HG03442 (cell line): ENCODE measurements at regions not wholly inside any gene's neighbourhood (a gene's known extent, or its start where the extent isn't known, plus 50 kb on each side); places are given as distances from the start of the nearest gene placed in this dataset.

Experiments
- ATAC-seq: cut with Tn5 transposase; IDR thresholded peaks from one replicate; pipeline ENCODE4 v1.9.1; 2021; ENCODE audit warnings: mild to moderate bottlenecking, moderate library complexity; ENCODE audit not compliant: unreplicated experiment

GRCh38 chr2:9771101-9771449 is 72.2 kb upstream of the TAF1B start:
- ATAC-seq = no peak

DNA sequence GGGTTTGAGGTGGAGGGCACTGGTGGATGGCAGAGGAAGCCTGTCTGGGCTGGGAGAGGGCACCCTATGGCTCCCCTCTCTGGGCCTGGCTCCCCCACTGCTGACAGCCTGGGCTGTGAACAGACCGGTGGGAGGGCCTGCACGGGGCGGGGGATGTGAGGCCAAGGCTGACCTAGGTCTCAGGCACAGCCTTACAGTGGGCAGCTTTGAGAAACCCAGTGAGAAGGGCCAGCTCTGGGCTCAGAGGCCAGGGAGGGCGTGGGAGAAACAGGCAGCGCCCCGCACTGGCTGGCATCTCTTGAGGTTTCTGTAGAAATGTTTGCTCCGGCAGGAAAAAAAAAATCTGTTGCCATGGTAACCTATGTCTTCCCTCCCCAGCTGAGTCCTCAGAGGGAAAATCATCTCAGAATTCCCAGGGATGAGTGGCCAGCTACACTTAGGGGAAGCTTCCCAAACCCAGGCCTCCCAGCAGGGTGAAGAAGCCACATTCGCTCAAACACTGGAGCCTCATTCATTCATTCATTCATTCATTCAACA is 71.7 kb upstream of the TAF1B start:
- ATAC-seq = no peak

GRCh38 chr2:9772035-9772998 is 71.0 kb upstream of the TAF1B start:
- no peak for ATAC-seq

- no peak for ATAC-seq
These were observed 70.0 kb upstream of the TAF1B start for GRCh38 chr2:9772999-9773902.

DNA sequence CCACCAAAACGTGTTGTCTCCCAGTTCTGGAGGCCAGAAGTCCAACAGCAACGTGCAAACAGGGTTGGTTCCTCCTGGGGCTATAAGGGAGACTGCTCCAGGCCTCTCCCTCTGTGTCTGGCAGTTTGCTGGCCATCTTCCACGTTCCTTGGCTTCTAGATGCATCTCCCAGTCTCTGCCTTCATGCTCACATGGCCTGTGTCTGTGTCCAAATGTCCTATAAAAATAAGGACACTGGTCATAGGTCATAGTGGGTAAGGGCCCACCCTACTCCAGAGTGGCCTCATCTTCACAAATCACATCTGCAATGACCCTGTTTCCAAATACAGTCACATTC is 69.4 kb upstream of the TAF1B start:
- ATAC-seq = no peak

DNA sequence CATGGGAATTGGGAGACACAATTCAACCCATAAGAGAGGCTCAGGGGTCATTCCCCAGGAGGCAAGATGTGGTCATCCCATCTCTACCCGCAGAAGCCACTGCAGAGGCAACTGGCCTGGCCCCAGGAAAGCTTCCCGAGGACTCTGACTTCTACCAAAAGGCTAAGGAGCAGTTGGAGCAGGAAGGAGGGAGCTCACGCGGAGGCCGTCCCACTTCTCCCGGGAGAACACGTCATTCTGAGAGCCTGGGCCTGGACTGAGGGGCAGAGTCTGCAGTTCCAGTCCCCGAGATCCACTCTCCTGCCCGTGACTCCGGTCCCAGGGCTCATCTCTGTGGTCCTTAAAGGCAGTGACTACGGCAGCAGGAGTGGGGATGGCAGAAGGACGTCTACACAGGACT is 69.0 kb upstream of the TAF1B start:
- ATAC-seq = no peak

DNA sequence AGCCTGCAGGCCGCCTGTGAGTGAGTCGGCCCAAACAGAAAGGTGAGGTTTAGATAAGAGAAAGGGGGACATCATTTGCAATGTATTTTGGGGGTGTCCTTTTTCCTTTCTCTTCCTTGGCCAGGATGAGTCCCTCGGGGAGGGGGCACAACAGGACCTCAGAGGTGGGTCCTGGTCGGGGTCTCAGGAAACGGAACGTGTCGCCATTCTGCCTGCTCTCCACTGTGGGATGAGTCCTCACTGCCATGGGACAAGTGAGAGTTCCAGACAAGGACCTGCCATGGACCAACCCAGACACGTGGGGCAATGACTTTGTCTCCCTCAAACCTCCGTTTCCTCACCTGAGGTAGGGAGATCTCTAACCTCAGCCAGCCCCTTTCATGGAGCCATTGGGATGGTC is 67.9 kb upstream of the TAF1B start:
- ATAC-seq = no peak

GRCh38 chr2:9775999-9776712 is 67.1 kb upstream of the TAF1B start:
- no peak for ATAC-seq

GRCh38 chr2:9777081-9777480 is 66.2 kb upstream of the TAF1B start:
- ATAC-seq = no peak

DNA sequence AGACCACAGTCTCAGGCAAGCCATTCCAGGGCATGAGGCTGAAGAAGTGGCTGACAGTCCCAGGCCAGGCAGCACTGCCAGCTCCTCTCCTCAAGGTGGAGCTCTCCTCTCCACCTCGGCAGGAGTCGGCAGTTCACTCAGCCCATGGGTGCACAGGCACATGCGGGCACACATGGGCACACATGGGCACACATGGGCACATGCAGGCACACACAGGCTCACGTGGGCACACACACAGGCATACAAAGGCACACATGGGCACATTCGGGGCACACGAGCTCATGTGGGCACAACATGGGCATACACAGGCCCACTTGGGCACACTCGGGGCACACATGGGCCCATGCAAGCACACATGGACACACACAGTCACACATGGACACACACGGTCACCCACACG is 65.3 kb upstream of the TAF1B start:
- ATAC-seq = no peak

DNA sequence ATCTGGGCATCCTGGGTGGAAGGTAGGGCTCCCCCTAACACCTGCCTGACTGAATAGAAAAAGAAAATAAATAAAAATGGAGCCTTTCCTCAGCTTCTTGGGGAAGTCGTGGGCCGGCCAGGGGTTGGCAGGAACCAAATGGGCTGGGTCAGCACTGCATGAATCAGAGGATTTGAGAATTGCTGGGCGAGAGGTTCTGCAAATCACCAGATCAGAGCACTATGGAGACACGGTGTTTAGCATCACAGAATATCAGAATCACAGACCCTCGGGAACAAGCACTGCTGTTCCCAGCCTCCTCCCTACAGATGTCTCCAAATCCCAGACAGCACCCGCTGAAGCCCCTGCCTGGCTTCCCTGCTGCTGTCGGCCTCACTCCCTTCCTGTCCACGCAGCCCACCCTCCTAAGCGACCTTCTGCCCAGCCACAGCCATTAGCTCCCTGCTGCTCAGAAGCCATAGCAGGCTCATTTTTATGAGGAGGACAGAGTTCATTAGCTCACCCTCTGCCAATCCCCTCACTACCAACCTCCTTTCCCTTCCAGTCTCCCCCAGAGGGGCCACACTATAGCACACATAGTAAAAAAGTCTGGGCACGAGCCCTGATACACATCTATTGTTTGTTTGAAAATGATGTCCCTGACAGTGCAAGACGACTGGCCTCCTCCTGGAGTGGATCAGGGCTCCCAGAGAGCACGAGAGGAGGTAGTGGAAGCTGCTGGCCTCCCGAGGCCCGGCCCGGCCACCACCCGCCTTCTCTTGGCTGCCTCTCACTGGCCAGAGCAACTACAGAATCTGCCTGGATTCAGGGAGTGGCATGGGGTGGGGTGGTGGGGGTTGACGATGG is 64.6 kb upstream of the TAF1B start:
- no peak for ATAC-seq

DNA sequence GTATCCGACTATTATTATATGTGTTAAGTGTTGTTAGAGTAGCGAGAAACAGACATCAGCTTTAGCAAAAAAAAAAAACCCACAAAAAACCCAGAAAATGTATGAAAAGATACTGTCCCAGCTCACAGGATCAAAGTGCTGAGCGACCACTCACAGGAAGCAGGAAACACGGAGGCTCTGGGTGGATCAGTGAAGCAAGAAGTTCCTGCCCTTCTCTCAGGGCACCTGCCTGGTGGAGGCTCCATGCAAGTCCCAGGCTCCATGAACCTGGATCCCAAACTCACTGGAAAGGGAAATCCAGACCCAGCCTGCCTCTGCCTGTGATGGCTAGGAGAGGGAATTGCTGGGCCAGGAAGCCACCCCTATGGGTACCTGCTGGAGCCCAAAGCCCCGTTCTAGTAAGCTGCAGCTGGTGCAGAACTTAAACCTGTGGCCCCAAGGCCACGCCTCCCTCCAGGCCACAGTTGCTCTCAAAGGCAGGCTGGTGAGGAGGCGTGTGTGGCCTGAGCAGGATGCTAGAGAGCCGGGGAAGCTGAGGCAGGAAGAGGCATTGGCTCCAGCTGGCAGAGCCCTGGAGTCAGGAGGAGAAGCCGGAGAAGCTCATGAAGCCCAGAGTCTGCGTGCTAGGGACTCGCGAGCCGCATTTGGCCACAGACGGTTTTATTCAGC is 63.5 kb upstream of the TAF1B start:
- no peak for ATAC-seq

DNA sequence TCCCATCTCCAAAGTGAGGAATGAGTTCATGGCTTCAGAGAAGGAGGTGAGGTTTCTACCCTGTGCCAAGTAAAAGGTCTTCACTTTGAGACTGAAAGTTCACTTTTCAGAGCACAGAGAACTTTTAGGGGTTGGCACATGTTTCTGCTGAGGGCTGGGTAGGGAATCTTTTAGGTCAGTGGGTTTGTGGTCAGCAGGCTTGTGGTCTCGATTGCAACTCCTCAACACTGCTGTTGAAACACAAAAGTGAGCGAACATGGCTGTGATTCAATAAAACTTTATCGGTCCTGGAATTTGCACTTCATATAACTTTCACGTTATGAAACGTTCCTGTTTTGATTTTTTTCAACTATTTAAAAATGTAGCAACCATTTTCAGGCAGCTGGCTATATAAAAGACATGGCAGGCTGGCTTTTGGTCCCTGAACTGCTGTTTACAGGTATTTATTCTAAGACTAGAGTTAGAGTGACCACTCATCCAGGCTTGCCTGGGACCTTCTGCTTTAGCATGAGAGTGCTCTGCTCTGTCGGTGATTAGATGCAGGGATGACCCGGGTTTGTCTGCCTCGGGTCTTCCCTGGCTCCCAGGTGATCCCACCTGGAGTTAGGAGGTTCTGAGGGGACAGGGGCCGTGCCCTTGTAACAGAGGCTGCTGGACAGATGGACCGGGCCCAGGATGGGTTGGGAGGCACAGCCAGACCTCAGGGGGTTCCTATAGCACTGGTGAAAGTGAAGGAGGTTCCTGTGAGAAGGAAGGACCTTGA is 62.7 kb upstream of the TAF1B start:
- ATAC-seq = no peak

DNA sequence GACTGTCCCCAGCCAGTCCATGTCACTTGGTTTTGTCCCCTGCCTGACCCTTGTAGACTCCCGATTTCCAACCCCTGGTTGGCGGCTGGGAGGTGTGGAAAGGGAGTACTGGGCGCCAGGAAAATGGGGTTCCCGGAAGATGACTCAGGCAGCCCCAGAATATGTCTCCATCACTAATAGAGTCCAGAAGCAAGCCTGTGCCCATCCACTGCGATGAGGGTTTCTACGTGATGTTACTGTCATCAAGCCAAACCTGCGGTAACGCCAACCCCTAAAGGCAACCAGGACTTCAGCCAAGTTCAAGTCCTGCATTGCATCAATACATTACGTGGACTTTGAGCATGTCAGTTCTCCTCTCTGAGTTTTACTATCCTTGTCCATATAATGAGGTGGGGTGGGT is 62.0 kb upstream of the TAF1B start:
- ATAC-seq = no peak

DNA sequence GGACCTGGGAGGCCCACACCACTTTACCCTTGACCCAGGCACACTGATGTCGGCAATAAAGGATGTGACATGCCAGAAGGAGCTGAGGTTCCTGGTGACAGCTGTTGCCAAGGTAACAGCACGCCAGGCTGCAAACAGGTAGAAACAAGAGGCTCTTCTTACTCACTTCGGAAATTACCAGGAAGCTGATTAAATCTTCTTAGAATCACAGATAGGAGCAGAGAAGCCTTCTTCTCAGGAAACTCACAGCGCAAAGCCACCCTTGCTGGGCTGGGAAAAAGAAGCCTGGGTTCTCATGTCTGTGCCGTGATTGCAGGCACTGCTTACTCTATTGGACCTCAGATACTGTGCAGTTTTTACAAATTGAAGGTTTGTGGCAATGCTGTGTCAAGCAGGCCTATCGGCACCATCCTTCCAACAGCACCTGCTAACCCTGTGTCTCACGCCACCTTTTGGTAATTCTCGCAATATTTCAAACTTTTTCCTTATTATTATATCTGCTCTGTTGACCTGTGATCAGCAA is 61.0 kb upstream of the TAF1B start:
- ATAC-seq = no peak

DNA sequence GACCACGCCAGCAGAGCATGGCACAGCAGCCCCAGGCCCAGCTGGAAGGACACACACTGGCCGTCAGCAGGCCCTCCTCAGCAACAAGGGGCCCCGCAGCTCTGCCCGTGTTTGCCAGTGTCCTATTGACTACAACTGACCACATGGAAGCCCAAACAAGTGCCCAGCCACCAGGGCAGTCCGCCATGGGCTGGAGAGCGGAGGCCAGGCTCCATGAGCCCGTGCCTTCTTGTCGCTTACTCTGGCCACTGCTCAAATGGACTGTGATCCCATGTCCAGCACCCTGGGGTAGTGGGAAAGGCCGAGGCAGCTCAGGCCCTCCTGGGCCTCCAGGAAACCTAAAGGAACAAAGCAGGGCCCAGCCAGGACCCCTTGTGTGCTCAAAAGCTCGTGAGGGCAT is 53.9 kb upstream of the TAF1B start:
- no peak for ATAC-seq

- no peak for ATAC-seq
These were observed 52.5 kb upstream of the TAF1B start for GRCh38 chr2:9790702-9791225.

DNA sequence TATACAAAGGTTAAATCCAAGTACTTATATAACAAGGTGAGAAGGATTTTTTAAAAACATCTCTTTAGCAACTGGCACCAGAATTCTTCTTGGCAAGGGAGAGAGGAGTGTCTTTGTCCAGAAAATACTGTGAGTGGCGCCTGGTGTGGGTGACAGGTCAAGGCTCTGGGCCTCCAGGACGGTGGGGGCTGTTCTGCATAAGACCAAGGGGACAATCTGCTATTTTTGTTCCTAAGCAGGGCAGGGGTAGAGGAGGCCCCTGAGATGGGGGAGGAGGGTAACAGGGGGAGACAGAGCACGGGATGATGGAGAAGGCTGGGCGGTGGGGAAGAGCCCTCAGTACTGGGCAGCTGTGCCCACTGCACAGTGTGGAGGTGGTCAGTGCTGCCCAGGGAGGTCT is 51.6 kb upstream of the TAF1B start:
- ATAC-seq = no peak
